ENCODE measurements at regions not wholly inside any gene's neighbourhood (a gene's known extent, or its start where the extent isn't known, plus 50 kb on each side); places are given as distances from the start of the nearest gene placed in this dataset.
"Not testable (repeated sequence)": the region's sequence is repeated elsewhere in the genome, so short reads cannot be mapped to it uniquely, and the experiment has no call there.

GRCh38 chr1:239106689-239107088 is 279.7 kb upstream of the CHRM3 start:
- not testable (repeated sequence) for DNase-seq

- DNase-seq = no peak
Observed at GRCh38 chr1:239098400-239099037, 287.8 kb upstream of the CHRM3 start.

GRCh38 chr1:239091537-239091936 is 294.8 kb upstream of the CHRM3 start:
- no peak for DNase-seq

GRCh38 chr1:239084459-239085080 is 301.8 kb upstream of the CHRM3 start:
- no peak for DNase-seq

- DNase-seq = not testable (repeated sequence)
Observed at GRCh38 chr1:239081947-239082346, 304.4 kb upstream of the CHRM3 start.

- DNase-seq = no peak
Observed at GRCh38 chr1:239067480-239067879, 318.9 kb upstream of the CHRM3 start.

- DNase-seq = no peak
Observed at GRCh38 chr1:239067058-239067457, 319.3 kb upstream of the CHRM3 start.

GRCh38 chr1:239061770-239062169 is 324.6 kb upstream of the CHRM3 start:
- no peak for DNase-seq

- no peak for DNase-seq
Observed at GRCh38 chr1:239058190-239058589, 328.2 kb upstream of the CHRM3 start.

- no peak for DNase-seq
Observed at GRCh38 chr1:239056940-239057339, 329.4 kb upstream of the CHRM3 start.

GRCh38 chr1:239053279-239053678 is 333.1 kb upstream of the CHRM3 start:
- DNase-seq = no peak

- DNase-seq = no peak
Observed at GRCh38 chr1:239049571-239049970, 336.8 kb upstream of the CHRM3 start.

GRCh38 chr1:239044829-239045228 is 341.5 kb upstream of the CHRM3 start:
- DNase-seq = no peak

- no peak for DNase-seq
Observed at GRCh38 chr1:239040523-239040922, 345.8 kb upstream of the CHRM3 start.

- DNase-seq = no peak
Observed at GRCh38 chr1:239031310-239031709, 355.1 kb upstream of the CHRM3 start.

GRCh38 chr1:239025997-239026694 is 360.2 kb upstream of the CHRM3 start:
- DNase-seq = no peak

GRCh38 chr1:239025223-239025622 is 361.1 kb upstream of the CHRM3 start:
- no peak for DNase-seq

- no peak for DNase-seq
Observed at GRCh38 chr1:239023732-239024360, 362.5 kb upstream of the CHRM3 start.

GRCh38 chr1:239016337-239016736 is 370.0 kb upstream of the CHRM3 start:
- no peak for DNase-seq

- DNase-seq = no peak
Observed at GRCh38 chr1:239011382-239011781, 375.0 kb upstream of the CHRM3 start.

GRCh38 chr1:239008568-239008967 is 377.8 kb upstream of the CHRM3 start:
- DNase-seq = no peak

- no peak for DNase-seq
Observed at GRCh38 chr1:239006276-239006675, 380.1 kb upstream of the CHRM3 start.

- DNase-seq = no peak
Observed at GRCh38 chr1:238999944-239000343, 386.4 kb upstream of the CHRM3 start.

GRCh38 chr1:238998577-238998976 is 387.8 kb upstream of the CHRM3 start:
- no peak for DNase-seq

Data from CD4-positive, alpha-beta T cell treated with Interleukin-21 for 1 hour (primary cell).